Myocyte (in vitro differentiated cells): ENCODE measurements at regions not wholly inside any gene's neighbourhood (a gene's known extent, or its start where the extent isn't known, plus 50 kb on each side); places are given as distances from the start of the nearest gene placed in this dataset.

Experiments used
- DNase-seq: peaks from one replicate; pipeline ENCODE4 v3.0.0-alpha.2; 2012; ENCODE audit warnings: low read depth

GRCh38 chr15:89400116-89400781, 65.6 kb upstream of the POLG start:
- DNase-seq: no peak

GRCh38 chr15:89399238-89400115, 64.9 kb upstream of the POLG start:
- DNase-seq: peak; percentile 23

- DNase-seq: no peak
Observed at GRCh38 chr15:89398896-89399237, 64.2 kb upstream of the POLG start.

- no peak for DNase-seq
Observed at GRCh38 chr15:89397653-89398023, 63.0 kb upstream of the POLG start.

GRCh38 chr15:89396723-89397652, 62.4 kb upstream of the POLG start:
- no peak for DNase-seq

- DNase-seq: peak; percentile 55
Observed at GRCh38 chr15:89395996-89396395, 61.4 kb upstream of the POLG start.

- DNase-seq: no peak
Observed at GRCh38 chr15:89395461-89395871, 60.8 kb upstream of the POLG start.

GRCh38 chr15:89395031-89395430, 60.4 kb upstream of the POLG start:
- no peak for DNase-seq

- no peak for DNase-seq
Observed at GRCh38 chr15:89393056-89393455, 58.4 kb upstream of the POLG start.

GRCh38 chr15:89391685-89392257, 57.1 kb upstream of the POLG start:
- no peak for DNase-seq

- DNase-seq: no peak
Observed at GRCh38 chr15:89389841-89390603, 55.4 kb upstream of the POLG start.

- DNase-seq: peak; percentile 51
Observed at GRCh38 chr15:89387140-89387903, 52.7 kb upstream of the POLG start.

- peak; percentile 79 for DNase-seq
Observed at GRCh38 chr15:89385596-89386331, 51.1 kb upstream of the POLG start.
